ENCODE measurements at regions not wholly inside any gene's neighbourhood (a gene's known extent, or its start where the extent isn't known, plus 50 kb on each side); places are given as distances from the start of the nearest gene placed in this dataset.

DNA sequence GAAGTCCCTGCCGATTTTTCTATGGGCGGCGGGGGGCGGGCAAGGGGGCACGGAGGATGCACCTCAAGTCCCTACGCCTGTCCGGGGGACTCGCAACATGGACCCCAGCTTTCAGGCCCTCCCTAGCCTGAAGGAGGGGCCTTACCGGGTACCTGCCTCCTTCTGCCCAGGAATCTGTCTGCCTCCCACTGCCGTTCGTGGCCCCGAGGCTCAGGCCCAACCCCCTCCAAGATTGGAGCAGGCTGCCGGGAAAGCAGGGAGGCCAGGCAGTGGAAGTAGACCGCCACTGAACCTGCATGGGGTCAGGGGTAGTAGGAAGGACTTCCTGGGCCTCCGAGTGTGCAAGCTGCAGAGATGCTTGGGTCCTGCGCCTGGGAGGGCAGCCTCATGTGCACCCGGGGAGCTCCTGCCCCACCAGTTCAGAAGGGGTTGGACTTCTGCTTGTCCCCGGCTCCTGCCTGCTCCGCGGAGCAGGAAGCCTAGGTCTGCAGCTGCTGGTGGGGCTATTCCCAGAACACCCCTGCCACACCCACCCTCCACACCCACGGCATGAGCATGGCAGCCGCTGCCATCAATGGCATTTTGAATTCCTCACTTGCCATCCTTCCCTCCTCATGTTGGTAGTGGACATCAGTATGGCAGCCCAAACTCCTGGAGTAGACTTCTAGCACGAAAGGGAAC, 1312.7 kb upstream of the ACO1 start:
- no peak for ATAC-seq (ENCODE audit: poor library complexity)
- no peak for DNase-seq

DNA sequence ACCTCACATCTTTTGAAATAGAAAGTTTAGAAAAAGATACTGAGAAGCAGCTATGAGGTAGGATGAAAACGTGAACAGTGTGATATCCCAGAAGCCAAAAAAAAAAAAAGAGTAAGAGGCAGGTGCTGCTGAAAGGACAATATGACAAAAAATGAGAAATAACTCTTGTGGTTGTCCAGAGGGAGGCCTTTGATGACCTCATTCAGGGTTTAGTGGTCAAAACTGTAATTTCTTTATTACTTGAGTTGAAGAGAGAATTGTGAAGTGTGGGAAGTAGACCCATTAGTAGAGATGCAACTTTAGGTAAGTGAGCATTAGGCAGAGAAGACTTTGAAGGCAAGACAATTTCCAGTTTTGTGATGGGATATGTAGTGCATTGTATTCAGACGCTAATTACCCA, 1306.3 kb upstream of the ACO1 start:
- no peak for ATAC-seq (ENCODE audit: poor library complexity)
- intact Hi-C loops (cut with DNase I): no loop called here
- no peak for DNase-seq

More for the DNA sequence above, 1312.7 kb upstream of the ACO1 start:
- intact Hi-C loops (cut with DNase I): no loop called here

DNA sequence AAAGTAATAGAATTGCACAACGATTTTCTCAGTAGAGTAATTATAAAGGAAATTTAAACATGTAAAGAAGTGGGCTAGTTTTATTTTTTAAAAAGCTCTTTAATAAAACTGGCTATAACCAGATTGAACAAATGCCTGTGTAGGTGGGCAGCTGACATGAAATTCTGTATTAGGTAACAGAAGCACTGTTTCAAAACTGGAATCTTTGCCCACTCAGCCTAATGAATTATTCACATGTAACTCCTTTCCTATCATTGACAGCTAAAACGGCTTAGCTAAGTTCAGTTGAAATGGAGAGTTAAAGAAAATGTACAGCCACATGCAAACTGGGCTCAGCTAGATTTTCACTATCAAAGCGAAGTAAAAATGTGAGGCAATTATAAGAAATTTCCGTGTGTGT, 1300.1 kb upstream of the ACO1 start:
- DNase-seq (no peak), ATAC-seq (ENCODE audit: poor library complexity) (no peak)
- intact Hi-C loops (cut with DNase I): no loop called here

DNA sequence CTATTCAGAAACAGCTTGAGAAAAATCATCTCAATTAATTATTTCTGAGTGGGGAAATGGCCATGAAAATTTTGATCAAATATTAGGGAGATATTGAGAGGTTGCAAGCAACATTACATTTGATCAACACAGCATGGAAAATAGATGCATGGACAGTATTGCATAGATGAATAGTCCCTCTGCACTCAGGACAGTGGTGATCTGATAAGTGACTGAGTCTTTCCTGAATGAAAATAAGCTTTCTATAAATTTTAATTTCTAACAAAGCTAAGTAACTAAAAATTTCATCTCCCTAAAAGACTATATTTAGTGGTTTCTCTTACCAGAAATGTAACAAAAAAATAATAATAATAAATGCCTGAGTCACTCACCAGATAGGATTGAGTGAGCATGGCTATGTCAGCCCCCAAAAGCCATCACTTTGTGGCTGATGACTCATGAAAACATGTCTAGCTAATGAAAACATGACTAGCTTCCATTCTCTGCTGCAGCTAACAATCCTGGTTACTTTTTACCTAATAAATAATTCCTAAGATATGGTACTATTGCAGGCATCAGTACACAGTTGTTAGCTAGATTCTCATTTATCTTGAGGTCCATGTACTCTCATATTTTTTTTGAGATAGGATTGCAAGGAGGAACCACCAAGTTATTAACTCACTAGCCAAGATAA, 1294.8 kb upstream of the ACO1 start:
- ATAC-seq (ENCODE audit: poor library complexity) (no peak), DNase-seq (no peak)
- intact Hi-C loops (cut with DNase I): no loop called here

DNA sequence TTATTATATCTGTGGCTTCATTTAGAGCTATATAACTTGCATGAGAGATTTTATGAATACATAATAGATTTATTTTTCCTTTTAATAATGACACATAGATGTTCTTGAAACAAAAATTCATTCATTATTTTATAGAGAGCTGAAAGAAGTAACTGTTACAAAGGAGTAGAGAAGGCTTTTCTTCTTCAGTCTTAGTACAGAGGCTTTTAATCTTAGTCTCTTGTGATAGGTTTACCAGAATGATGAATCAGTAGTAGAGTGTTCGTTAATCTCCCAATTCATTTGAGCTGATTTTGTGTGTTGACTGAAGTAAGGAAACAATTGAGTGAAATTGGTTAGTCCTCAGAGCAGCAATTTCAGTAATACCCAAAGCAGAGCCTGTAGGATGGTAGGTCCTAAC, 1284.1 kb upstream of the ACO1 start:
- DNase-seq (no peak), ATAC-seq (ENCODE audit: poor library complexity) (no peak)
- intact Hi-C loops (cut with DNase I): no loop called here

DNA sequence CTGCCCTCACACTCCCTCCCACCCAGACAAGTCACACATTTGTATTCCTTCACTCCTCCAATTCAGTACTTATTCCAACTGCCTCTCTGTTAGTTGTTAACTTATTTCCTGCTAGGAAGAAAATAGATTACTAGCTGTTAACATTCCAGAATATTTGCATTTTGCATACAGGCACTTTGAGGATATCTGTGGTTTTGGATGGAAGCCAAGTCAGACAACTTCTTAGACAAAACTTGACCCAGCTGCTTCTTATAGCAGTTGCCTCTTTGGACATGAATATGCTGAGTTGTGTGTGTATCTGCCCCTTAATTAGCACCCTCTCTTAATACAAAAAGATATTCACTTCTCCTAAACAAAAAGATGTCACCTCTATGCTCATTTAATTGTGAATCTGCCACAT, 1280.6 kb upstream of the ACO1 start:
- intact Hi-C loops (cut with DNase I): no loop called here
- DNase-seq: no peak
- ATAC-seq (ENCODE audit: poor library complexity): no peak

DNA sequence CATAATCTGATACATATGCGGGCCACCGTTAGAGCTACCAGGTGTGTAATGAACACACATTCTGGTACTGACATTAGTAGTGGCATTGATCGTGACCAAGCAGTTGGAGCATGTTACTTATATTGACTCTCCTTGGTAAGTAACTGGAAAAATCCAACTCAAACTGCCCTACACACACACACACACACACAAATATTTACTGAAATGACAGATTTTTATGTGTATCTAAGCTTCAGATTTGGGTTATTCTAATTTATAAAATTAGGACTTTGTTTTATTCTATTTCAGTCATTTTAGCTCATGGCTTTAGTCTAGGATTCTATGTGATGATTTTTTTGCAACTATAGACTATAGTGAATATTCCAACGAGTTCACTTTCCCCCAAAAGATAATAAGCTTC, 1280.2 kb upstream of the ACO1 start:
- DNase-seq: no peak
- intact Hi-C loops (cut with DNase I): no loop called here

DNA sequence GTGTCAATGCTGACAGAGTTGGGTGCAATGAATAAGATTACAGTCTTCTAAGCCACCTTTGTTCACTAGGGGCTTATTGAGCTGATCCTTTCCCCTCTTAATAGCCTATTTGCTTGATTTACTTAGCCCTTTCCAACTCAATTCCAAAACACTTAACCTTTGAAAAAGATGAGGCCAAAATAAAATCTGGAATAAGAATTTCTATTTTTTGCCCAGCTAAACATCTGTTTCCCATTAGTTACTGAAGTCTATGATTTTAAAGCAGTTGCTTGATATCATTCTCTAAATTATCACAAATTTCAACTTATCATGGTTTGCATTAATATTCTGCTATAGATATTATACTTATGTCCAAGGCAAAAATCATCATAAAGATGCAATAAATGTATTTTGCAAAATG, 1272.0 kb upstream of the ACO1 start:
- DNase-seq (no peak), ATAC-seq (ENCODE audit: poor library complexity) (no peak)
- intact Hi-C loops (cut with DNase I): no loop called here

More for the DNA sequence above, 1280.2 kb upstream of the ACO1 start:
- no peak for ATAC-seq (ENCODE audit: poor library complexity)

DNA sequence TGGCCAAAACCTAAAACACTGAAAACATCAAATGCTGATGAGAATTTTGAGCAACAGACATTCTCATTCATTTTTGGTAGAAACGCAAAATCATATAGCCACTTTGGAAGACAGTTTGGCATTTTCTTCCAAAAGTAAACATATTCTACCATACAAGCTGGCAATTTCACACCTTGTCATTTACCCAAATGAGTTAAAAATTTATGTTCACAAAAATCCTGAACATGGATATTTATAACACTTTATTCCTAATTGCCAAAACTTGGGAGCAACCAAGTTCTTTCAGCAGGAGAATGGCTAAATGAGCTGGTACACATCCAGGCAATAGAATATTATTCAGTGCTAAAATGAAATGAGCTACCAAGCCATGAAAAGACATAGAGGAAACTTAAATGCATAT, 1270.1 kb upstream of the ACO1 start:
- DNase-seq (no peak), ATAC-seq (ENCODE audit: poor library complexity) (no peak)
- intact Hi-C loops (cut with DNase I): no loop called here

DNA sequence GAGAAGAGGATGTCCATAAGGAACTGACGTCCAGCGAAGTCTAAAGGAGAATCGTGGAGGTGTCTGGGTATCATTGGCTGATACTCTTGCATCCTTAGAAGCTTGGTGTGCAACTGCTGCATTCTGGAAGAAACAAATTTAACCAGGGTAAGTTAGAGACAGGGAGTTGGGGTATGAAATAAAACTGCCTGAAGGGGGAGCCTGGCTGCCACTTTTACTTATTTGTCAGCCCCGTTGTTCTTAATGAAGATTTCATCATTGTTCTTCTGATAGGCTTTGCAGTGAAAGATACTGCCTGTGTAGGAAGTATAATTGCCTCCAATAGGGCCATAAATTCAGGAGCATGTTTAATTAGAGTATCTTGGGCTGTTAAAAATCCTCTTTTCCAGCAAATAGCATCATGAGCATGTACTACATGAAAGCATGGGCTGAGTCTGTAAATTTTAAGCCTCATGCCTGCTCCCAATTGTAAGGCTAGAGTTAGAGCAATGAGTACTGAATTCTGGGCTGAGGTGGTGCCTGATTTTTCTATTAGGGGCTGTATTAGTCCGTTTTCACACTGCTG, 1264.5 kb upstream of the ACO1 start:
- intact Hi-C loops (cut with DNase I): loop anchor here (10.0 kb wide), 1 partner anchor 675 kb away; no protein-coding TSS in a partner anchor
- ATAC-seq (ENCODE audit: poor library complexity) (peak; percentile 41), DNase-seq (no peak)

DNA sequence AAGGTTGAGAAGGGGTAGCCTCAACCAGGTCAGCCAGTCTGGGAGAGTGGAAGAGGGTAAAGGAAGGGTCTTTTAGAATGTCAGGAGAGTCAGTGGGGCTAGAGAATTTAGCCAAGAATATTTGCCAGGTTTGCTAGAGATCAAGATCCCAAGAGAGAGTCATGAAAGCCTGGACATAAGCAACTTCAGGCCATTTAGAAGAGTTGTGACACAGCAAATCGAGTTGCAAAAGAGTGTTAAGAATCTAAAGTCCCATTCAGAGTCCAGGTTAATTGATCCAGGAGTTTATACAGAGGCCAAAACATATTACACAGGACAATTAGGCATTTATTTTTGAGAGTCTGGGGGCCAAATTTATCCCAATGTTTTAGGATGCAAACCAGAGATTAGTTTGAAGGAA, 1260.1 kb upstream of the ACO1 start:
- DNase-seq (no peak), ATAC-seq (ENCODE audit: poor library complexity) (no peak)
- intact Hi-C loops (cut with DNase I): loop anchor here (10.0 kb wide), 1 partner anchor 670 kb away; no protein-coding TSS in a partner anchor

DNA sequence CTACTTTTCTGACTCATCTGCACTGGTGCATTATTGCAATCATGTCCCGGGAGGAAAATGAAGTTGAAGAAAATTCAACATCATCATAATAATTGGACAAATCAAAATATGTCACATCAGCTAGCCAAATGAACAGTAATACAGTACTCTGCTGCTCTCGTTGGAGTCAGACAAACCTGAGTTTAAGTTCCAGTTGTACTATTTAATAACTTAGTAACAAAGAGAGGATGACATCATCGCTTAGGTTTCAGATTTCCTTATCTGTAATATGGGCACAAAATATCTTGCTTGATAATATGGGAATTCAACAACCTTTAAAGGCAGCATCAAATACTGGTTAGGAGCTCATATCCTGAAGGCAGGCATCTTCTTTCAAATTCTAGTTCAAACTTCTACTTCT, 1248.9 kb upstream of the ACO1 start:
- intact Hi-C loops (cut with DNase I): no loop called here
- ATAC-seq (ENCODE audit: poor library complexity) (no peak), DNase-seq (no peak)

DNA sequence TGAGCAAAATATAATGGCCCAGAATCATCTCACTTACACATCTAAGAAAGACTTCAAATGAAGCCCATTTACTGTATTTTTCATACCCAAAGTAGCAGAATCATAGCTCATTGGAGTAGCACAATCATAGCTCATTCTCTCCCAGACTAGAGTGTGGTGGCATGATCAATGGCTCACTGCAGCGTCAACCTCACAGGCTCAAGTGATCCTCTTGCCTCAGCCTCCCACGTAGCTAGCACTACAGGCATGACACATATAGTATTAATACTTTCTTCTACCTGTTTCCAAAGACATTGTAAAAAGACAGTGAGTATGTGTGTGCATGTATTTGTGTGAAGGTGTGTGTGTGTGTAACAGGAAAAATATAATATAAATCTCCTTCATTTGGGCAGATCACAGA, 1247.9 kb upstream of the ACO1 start:
- ATAC-seq (ENCODE audit: poor library complexity) (no peak), DNase-seq (no peak)
- intact Hi-C loops (cut with DNase I): no loop called here

DNA sequence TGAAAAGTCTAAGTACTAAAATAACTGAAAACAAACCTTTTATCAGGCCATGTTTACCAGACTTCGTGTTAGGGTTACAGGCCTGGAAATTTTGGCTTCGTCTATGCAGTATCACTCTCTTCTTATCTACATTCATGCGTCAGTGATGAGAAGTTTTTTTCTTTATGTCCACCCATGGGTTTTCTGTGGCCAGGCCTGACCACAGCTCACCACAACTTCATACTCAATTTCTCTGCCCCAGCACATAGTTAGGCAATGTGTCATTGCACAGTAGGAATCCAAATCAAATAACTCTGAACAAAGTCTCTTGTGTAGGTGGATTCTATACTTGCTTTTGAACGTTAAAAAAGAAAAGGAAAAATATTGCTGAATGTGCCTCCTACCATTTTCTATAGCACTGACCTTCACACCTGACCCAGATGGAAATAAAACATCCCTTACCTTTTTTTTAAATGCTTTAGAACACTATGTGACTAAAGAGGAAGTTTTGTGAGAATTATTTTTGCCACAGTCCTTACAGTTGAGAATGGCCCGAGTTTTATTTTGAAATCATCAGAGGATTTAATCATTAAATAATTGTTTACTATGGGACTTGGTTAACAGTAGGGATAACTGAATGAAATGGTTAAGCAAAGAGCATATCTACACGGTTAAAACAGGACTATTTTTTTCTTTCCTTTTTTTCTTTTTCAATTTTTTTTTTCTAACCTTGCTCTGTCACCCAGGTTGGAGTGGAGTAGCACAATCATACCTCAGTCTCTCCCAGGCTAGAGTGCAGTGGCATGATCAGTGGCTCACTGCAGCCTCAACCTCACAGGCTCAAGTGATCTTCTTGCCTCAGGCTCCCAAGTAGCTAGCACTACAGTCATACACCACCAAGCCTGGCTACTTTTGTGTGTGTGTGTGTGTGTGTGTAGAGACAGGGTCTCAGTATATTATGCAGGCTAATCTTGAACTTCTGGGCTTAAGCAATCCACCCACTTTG, 1247.0 kb upstream of the ACO1 start:
- no peak for ATAC-seq (ENCODE audit: poor library complexity)
- no peak for DNase-seq
- intact Hi-C loops (cut with DNase I): no loop called here

DNA sequence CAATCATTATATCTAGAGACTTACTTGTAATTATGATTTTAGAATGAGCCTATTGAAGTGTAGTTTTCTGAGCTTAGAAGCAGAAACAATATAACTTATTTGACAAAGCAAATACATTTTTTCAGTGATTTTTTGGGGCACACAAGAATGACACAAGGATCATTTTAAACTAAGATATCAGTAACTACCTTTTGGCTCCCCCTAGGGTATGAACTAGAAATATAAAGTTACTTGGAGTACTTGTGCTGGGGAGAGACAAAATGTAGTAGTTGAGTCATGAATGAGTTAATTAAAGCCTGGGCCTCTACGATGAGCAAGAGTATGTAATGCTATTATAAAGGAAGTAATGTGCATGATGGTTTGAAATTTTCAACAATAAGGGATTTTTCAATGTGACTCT, 1244.1 kb upstream of the ACO1 start:
- ATAC-seq (ENCODE audit: poor library complexity): no peak
- intact Hi-C loops (cut with DNase I): no loop called here

DNA sequence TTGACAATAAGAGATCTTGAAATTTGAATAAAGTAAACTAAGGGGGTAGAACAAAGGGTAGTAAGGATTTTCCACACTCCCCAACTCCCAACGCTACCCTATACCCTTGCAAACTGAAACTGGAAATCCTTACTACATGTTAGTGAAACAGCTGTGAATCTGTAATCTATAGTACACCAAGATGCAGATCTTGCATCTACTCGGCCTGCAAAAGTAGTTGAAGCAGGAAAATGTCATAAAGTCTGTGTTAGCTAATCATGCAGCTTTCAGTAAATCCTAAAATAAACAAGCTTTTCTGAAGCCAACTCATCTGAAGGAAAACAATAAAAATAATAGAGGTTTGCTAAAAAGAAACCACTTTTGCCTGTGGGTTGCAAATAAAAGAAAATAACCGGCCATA, 1242.0 kb upstream of the ACO1 start:
- intact Hi-C loops (cut with DNase I): no loop called here
- no peak for ATAC-seq (ENCODE audit: poor library complexity)
- DNase-seq: no peak

More for the DNA sequence above, 1244.1 kb upstream of the ACO1 start:
- DNase-seq: no peak

DNA sequence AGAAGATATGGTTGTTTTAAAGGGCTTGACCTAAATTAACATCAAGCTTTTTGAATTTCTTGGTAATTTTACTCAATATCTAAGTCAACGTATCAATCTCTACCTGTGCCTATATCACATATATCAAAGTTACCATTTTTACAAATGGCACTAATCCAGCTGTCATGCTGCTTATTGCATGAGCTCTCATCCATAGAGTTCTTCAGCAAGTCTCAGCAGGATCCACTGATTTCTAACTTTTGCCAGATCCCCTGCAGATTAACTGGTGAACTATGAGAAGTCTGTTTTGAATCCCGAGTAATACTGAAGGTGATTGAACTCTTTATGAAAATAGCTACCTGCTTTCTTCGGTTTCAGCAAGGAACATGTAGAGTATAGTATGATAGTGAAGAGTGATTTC, 1239.8 kb upstream of the ACO1 start:
- intact Hi-C loops (cut with DNase I): no loop called here
- DNase-seq (no peak), ATAC-seq (ENCODE audit: poor library complexity) (no peak)

DNA sequence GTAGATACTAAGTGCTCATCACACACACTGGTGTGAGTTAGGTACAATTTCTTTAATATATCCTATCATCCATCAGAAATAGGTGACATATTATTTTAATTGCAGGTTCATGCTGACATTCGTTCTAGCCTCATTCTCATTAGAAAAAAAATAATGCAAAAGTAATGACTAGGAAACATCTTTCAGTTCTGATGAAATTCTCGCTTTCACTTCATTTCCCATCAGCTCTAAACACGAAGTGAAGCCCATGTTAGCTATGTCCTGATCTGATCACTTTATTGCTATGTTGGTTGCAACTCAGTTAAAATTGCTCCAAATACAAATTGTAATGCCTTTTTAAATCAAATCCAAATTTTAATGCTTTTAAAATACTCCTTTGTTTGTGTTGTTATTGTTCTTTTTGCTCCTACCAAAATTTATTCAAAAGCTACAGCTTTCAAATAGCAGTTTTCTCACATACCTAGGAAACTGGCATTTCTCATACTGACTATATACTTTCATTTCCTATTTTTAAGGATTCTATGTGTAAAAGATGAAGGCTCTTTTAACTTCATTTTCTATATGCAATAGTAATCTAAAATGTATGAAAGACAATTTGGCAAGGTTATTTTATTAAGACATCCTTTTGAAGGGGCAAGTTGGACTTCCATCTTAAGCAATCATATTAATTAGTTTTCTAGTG, 1237.8 kb upstream of the ACO1 start:
- DNase-seq: no peak
- ATAC-seq (ENCODE audit: poor library complexity): no peak
- intact Hi-C loops (cut with DNase I): no loop called here

Data from Right ventricle myocardium superior (tissue), 1 donor.